Activated CD8-positive, alpha-beta memory T cell treated with anti-CD3 and anti-CD28 coated beads, Interleukin-2, amount 50 U/mL, for 1 hour (primary cell): ENCODE measurements at regions not wholly inside any gene's neighbourhood (a gene's known extent, or its start where the extent isn't known, plus 50 kb on each side); places are given as distances from the start of the nearest gene placed in this dataset.

Experiments
- DNase-seq: peaks from one replicate; pipeline ENCODE4 v3.0.0-alpha.2; 2020; ENCODE audit errors: extremely low read depth

DNA sequence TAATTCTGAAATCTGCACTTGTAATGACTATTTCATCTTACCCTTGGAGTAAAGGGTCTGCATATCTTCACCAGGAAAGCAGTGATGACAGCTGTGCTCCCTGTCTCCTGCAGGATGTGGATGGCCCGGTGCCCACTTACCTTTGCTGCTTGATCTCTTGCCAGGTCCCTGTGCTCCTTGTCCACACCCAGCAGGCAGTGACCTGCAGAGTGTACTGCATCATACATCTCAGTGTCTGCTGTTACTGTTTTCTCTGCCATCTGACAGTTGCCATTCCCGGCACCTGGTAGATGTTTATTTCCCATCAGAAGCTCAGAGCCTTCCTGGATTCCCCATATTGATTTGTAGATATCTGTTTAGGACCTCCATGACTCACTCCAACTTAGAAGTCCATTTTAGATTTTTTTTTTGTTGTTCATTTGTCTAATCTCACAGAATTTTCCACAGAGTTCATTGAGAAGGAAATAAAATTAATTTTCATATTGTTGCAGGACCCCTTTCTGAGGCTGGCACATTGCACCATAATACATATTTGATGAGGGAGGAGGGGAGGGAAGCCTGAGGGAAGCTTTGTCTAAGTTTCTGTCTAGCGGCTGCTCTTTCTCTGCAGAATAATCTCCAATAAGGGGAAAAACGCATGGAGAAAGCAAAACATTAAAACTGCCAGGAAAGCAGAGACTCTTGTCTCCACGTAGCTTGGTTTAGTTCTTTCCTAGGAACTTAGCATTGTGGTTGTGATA lies 697.5 kb upstream of the RAB6C start:
- no peak for DNase-seq

DNA sequence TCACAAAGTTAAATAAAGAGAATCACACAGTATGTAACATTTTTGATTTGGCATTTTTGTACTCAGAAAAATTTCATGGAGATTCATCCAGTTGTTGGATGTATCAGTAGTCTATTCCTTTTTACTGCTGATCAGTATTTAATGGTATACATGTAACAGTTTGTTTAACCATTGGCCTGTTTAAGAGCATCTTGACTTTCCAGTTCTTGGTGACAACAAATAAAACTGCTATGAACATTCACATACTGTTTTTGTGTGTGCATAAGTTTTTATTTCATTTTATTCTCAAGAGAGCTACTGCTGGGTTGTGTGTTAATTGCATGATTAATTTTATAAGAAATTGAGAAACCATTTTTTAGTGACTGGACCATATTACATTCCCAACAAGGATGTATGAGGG lies 694.5 kb upstream of the RAB6C start:
- DNase-seq: no peak

DNA sequence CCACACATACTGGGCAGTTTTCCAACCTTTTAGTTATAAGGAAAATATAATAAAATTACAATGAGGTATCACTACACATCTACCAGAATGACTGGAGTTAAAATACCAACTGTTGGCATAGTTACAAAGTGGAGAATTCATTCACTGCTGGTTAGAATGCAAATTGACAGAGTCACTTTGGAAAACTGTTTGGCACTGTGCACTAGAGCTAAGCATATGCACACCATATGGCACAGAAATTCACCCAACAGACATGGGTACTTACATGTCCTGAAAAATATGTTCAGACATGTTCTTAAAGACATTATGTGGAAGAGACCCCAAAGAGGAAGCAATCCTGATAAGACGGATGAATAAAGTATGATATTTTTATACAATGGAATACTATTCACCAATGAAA lies 686.1 kb upstream of the RAB6C start:
- DNase-seq: no peak

DNA sequence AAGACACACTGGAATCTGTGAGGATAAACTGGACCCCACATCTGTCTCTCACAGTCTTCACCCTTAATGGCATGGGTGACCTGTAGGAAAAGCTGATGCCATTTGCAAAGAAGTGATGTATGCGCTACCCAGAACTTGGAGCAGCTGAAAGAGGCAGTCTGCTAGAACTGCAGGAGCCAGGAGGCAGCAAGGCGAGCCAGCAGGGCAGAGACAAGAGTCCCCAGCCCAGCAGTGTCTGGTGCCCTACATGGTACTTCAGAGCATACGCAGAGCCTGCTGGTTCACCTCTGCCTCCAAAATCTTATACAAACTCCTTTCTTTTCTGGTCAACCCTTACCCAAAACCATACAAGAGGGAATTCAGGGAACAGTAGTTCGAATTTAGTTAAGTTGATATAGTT lies 683.1 kb upstream of the RAB6C start:
- no peak for DNase-seq

DNA sequence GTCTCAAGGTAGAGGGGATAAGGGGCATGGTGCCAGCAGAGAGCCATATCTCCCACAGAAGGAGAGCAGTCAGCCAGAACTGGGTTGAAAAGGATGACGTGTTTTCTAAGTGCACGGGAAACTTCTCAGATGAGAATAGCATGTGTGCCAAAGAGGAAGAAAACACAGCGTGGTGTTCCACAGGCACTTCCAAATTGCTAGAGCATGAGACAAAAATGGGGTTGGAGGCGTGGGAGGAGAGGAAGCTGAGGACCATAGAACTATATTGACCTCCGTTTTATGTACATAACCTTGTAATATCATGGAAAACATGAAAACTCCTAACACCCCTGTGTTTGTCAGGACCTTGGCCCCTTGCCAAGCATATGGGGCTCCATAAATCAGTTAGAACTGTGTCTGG lies 682.7 kb upstream of the RAB6C start:
- no peak for DNase-seq

DNA sequence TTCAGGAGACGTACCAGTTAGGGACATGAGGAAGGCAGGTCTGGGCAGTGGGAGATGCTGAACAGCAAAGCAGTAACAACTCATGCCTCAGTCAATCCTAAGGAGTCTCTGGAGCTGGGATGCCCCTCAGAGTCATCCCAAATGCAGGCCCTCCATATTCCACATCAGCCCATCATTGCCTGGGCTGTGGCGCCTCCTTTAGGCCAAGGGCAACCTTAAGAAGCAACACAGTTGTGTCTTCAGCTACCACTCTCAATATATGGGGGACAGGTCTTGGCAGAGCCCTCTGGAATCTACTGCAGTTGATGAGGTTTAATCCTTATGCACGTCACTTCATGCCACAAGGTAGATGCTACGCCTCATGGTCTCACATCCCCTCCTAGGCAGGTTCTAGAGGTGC lies 682.0 kb upstream of the RAB6C start:
- no peak for DNase-seq

DNA sequence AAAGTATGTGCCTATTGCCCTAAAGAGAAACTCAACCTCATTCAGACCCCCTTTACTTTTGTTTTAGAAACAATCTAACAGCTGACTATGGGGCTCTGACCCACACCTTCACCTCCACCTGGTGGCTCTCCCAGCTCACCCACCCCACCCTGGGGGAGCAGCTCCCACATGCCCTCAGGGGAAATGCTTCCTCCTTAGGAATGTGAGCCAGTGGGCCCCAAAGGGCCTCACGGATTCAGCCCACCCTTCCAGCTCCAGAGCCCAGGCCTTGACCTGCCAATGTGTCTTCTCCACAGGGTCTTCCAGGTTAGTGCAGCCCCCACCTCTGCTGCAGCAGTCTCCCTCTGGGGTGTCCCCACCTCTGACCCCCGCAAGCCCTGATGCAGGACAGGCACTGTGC lies 680.1 kb upstream of the RAB6C start:
- DNase-seq: no peak

DNA sequence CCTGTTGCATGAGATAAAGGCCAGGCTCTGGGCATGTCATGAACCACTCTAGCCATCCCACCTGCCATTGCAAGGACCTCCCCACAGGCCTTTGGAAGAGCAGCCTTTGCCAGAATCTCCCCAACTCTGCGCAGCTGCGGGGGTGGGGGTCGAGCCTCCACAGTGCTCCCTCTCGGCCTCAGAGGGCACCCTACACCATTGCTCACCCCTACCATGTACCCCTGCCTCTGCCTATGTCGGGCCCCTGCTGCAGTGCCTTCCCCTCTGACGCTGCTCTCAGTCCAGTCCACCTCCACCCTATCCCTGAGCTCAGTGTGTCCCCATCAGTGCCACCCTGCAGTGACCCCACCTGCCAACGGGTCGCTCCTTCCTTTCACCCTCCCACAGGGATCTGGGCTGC lies 679.7 kb upstream of the RAB6C start:
- no peak for DNase-seq

DNA sequence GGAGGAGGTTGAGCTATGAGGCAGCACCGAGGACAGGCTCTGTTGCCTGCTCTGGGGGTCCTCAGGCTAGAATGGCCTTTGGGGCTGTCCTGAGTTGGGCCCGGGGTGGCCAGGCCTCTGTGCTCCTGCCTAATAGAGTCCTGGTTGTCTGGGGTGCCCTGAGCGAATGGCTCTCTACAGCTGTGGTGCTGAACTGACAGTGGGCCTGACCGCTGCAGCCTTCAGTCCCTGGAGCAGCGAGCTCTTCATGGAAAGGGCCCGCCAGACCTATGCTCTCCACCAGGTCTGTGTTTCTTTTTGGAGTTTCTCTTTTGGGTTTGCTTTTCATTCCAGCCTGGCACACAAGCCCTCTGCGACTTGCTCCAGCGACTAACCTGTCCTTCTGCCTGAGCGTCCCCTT lies 679.0 kb upstream of the RAB6C start:
- DNase-seq: no peak

DNA sequence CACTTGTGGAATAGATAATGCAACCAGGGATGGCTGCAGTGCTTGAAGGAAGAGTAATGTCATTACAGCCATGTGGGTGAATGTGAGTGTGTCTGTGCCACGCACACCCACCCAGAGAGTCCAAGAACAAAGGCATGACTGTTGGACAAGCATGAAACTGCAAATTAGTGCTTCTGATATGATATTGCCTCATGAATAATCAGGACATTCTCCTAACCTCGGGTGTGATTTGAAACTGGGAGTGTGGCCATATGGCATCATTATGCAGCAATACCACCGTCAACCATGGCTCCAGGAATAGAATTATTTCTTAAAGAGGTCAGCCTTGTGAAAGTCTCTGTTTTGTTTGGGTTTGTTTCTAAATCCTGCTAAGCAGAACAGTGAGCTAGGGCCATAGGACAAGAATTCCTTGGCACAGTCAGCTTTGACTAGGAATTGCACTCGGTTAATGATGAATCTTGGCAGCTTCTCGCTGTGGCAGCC lies 678.0 kb upstream of the RAB6C start:
- no peak for DNase-seq

DNA sequence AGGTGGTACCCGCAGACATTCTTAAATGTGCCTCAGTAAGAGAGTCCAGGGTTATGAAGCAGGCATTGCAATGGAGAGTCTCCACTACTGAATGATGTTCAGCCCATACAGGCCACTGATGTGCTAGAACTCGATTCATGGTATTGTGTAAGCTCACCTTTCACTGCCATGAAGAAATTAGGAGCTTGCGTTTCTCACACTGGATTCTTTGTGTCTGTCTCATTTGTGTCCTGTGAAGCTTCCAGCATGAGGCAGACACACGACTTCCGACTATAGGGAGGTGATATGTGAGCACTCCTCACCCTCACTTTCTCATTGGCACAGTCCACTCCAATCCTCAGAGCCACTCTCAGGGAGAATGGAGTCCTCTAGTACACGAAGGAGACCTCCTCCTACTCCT lies 677.4 kb upstream of the RAB6C start:
- DNase-seq: no peak

DNA sequence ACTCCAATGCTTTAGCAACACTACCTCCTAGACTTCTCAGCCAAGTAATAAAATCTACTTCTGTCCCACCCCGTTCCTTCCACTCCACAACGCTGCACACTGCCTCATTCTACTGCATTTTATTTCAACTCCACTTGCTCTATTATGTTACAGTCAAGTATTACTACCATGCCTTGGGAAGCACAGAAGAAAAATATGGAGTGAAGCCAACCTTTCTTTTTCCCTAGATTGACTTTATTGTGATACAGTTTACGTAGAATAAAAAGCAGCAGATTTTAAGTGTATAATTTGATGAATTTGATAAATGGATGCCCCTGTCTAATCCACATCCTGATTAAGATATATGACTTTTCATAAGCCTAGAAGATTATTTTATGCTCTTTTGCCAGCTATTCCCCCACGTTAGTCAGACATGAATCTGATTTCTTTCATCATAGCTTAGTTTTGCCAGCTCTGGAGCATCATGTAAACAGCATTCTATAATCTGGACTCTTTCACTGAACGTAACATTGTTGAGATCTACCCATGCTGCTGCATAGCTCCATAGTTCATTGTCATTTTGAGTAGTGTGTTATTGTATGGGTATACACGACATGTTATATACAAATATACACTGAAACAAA lies 676.8 kb upstream of the RAB6C start:
- DNase-seq: no peak

DNA sequence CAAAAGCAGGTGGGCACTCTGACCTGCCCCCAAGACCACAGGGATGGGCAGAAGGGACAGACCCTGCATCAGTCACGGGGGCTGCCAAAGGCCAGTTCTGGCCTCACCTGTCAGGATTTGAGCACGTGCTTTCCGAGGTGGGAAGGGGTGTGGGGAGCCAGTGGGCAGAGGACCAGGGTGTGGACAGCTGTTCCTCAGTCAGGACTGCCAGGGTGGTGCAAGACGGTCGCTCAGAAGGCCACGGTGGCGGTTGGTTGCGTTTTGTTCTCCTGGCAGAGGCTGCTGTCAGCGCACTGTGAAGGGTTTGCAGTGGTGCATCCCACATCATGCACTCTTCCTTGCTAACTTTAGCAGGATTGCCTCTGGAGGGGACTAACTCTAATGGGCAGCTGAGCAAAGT lies 665.3 kb upstream of the RAB6C start:
- DNase-seq: no peak

DNA sequence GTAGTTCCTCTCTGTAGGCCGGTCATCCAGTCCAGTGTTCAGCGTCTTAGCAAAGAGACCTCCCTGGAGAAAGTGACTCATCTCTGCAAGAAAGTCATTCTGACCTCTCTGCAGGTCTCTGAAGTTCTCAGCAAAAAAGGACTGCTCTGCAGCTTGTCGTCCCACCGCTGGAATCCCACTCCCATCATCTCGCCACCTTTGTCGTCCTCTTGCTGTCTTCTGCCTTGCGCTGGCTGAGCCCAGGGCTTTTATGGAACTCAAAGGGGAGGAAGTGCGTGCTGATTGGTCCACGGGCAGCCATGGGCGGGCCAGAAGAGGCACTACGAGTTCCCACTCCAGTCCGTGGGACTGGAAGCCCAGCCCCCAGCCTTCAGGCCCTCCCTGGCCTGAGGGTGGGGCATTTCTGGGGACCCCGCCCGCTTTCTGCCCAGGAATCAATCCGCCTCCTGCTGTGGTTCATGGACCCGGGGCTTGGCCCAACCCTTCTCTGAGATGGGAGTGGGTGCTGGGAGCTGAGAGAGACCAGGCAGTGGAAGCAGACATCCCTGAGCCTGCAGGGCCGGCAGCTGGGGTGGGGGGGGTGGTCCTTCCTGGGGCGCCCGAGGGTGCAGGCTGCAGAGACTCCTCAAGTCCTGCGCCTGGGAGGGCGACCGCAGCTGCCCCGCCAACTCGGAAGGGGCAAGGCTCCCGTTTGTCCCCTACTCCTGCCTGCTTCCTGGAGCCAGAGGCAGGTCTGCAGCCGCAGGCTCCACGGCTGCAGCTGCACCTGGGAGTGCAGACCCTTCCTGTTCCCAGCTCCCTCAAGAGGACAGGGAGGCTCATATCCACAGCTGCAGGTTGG lies 660.7 kb upstream of the RAB6C start:
- no peak for DNase-seq

DNA sequence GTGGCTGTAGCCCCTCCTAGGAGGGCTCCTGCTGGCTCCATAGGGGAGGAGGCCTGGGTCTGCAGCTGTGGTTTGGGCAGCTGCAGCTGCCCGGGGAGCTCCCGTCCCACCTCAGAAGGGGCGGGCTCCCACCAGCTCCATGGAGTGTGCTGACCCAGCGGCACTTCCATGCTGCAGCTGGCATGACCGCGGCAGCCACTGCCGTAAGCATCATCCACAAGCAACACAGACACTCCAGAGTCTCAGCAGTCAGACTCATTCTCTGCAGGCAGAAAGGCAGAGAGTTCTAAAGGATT lies 660.1 kb upstream of the RAB6C start:
- no peak for DNase-seq

DNA sequence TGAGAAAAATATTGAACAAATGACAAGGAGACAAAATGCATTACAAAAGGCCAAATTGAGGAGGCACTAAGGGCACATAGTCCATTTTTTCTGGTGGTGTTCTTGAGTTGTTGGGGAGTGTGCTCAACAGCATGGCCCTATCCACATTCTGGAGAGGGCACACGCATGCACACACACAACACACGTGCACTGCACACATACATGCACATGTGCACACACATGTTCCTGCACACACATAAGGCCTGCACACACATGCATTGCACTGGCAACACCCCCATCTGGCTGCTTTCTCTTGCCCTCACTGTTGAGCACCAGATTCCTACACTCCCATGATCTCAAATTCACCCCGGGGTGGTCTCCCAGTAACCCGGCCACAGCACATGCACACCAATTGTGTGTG lies 659.2 kb upstream of the RAB6C start:
- no peak for DNase-seq

DNA sequence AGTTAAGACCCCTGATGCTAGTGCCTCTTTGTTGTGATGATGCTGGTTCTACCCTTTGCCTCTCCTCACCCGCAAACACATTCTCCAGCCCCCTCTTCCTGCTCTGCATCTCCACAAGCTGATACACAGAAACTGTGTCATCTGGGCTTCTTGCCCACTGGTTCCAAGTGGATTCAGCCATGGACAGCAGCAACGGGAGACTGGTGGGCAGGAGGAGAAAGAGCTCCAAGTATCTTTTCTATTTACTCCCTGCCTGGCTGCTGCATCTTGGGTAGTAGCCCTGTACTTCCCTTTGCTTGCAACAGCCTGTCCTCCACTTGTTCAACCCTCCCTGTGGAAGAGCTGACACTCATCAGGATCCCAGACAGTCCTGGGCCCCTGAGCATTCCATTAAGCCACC lies 655.1 kb upstream of the RAB6C start:
- no peak for DNase-seq

DNA sequence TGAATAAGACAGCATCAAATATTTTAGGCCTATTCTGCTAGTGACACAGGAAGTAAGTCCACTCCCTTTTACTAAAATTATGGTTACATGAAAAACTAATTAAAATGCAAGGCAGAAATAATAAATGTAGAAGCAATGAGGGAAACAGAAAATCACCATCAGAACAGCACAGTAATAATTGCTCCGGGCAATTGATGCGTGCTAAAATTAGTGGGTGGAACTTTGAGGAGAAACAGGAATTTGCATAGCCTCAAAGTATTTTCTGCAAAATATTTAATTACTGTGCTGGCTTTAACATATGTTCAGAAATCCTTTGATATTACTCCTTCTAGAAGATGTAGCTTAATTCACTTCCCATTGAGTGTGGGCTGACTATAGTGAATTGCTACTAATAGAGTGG lies 654.3 kb upstream of the RAB6C start:
- DNase-seq: no peak

DNA sequence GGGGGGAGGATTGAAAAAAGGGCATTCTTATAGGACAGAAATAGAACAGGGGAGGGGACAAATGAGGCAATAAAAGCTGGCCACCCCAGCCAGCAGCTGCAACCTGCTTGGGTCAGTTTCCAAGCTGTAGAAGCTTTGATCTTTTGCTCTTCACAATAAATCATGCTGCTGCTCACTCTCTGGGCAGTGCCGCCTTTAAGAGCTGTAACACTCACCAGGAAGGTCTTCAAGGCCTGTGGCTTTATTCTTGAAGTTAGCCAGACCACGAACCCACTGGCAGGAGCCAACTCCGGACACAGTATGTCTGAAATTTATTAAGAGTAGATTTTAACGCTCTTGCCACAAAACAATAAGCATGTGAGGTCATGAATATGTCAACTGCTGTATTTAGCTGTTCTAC lies 649.9 kb upstream of the RAB6C start:
- no peak for DNase-seq

DNA sequence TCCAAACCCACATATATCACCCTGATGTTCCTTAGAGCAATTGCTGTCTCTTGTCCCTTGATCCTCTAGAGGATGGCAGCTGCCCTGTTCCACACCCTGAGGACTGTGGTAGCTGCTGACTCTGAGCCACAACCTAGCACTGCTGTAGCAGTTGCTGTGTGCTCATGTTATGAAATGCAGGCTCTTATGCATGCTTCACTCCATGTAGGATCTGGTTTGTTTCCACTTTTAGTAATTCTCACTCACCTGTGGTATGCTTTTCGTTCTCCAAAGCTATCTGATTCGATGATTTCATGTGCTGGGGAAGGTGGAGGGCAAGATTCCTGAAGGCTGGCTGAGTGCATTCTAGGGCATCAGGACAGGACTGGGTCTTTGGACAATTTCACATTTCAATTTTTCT lies 649.0 kb upstream of the RAB6C start:
- DNase-seq: no peak

DNA sequence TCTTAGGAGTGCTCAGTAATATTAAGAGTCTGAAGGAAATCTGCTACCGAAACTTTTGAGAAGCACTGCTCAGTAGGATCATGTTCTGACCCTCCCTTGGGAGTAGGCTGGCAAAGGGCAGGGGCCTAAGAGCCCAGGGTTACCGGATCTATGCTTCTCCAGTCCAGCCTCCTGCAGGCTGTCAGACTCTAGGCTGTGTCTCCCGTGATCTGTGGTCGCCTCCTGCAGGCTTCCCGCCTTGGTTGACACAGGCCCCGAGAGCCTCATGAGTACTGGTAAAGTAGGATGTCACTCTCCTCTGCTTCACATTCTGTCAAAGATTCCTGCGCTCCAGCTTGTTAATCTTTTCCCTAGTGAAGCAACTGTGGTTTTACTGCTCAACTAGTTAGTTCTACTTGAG lies 647.8 kb upstream of the RAB6C start:
- DNase-seq: no peak

DNA sequence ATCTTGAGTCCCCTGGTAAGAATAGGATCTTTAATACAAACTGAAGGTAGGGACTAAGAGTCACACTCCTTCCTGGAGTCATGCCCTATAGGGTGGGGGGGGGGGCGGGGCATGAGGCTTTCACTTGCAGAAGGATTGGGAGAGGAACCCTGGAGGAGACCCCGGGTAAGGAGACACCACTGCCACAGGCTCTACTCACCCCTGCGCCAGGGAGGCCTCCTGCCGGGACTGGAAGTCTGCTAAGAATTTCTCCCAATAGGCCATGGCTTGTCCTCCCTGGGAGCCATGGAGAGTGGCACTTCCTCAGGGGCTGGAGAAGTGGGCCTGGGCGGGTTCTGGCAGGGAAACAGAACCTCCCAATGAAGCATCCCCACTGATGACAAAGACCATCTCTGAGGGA lies 645.3 kb upstream of the RAB6C start:
- no peak for DNase-seq
